ENCODE measurements at regions not wholly inside any gene's neighbourhood (a gene's known extent, or its start where the extent isn't known, plus 50 kb on each side); places are given as distances from the start of the nearest gene placed in this dataset.

DNA sequence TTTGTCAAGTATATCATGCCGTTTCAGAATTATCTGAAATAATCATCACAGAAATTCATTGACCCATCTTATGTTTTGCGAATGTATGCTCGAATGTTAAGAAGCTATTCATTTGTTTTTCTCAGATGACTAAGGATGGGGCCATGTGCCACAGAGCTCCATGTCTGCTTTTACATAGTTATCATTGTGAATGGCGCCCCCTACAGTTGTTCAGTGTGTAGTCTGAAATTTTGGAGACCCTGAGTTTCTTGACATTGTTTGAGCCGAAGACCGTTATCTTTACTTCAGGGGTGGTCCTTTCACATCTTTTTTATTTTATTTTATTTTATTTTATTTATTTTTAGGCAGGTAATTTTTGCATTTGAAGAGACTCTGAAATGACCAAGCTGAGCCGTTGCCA is 972.0 kb upstream of the RBFOX1 start:
- DNase-seq, result no peak

DNA sequence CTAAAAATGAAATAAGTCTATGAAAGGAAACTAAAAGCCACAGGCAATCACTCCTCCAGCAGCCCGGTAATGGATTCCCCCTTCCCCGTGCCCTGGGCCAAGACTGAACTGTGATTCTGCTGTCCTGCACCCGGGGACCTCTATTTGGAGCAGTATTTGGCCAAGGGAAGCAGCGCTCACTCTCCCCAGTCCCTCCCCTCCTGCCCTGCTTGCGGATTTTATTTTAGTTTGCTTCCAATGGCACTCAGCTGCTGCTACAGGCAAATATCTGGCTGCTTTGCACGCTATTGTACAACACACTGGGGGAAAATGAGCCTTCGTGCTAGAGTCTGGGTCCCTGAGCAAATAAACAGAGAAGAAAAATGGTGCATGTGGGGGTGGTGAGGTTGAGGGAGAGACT is 975.7 kb upstream of the RBFOX1 start:
- no peak for DNase-seq

- DNase-seq, result no peak
Observed at GRCh38 chr16:6349725-6350124, 982.9 kb upstream of the RBFOX1 start.

GRCh38 chr16:6345090-6345489 is 987.6 kb upstream of the RBFOX1 start:
- DNase-seq, result no peak

- DNase-seq, result no peak
Observed at GRCh38 chr16:6343157-6343556, 989.5 kb upstream of the RBFOX1 start.

DNA sequence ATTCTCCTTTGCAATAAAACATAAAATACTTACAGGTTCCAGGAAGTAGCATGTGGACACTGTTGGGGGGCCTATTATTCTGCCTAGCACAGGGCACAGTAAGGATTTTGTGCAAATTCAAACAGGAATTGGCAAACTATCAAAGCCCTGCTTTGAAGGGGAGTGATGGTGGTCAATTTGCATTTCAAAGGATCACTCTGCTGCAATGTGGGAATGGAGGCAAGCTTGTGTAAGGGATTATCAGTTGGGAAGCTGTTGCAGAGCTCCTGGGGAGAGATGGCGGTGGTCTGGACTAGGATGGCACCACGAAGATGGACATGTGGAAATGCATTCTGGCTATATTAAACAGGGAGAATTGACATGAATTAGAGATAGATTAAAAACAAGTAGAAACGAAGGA is 990.7 kb upstream of the RBFOX1 start:
- no peak for DNase-seq

GRCh38 chr16:6335072-6335471 is 997.6 kb upstream of the RBFOX1 start:
- DNase-seq, result no peak

- no peak for DNase-seq
Observed at GRCh38 chr16:6331770-6332169, 1000.9 kb upstream of the RBFOX1 start.

- no peak for DNase-seq
Observed at GRCh38 chr16:6317934-6318333, 1014.7 kb upstream of the RBFOX1 start.

DNA sequence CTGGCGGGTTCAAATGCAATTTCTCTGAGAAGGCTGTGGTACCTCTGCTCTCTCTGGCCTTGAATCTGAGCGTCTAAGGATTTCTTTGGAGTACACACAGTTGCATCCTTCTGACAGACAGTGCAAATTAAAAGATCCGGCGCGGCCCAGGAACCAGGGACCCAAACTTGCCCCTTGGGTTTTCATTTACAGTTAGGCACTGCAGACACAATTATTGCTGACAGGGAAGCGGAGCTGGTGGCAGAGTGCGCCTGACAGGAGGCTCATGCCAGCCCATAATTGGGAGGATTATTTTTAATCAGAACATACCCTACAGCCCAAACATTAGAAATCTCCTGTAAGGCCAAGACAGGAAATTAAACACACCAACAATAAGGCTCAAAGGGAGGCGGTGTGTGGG is 1023.4 kb upstream of the RBFOX1 start:
- no peak for DNase-seq

DNA sequence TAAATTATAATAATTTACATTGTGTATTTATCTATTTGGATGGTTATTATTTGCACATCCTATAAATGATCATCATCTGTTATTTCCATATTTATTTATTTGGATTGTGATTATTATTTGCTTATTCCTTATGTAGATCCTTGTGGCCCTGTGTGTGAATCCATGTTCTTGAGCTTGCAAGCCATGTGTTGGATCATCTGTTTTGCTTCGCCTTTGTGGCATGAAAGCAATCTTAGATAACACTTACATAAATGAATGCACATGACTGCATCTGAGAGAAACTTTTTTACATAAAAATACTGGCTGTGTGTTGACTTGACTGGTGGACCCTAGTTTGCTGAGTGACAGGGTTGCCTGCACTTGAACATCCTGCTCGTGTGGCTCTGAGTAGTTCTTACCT is 1024.5 kb upstream of the RBFOX1 start:
- DNase-seq, result no peak

DNA sequence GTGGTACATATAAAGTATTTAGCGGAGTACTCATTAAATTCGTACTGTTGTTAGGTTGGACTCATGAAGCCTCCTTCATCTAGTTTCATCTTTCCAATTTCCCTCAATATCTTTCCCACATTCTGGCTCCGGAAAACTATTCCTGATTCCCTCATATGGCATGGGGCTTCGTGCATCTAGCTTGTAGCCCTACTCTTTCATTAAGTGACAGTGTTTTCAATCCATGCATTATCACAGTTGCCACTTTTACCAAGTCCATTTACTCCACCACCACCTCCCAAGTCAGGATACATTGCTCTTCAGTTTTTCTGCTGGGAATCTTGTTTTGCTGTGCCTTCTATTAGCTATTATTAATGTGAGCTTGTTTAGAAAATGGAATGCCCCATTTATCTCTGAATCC is 1032.1 kb upstream of the RBFOX1 start:
- no peak for DNase-seq

- no peak for DNase-seq
Observed at GRCh38 chr16:6297666-6298410, 1034.8 kb upstream of the RBFOX1 start.

GRCh38 chr16:6286176-6286575 is 1046.5 kb upstream of the RBFOX1 start:
- DNase-seq, result no peak

GRCh38 chr16:6284731-6285130 is 1047.9 kb upstream of the RBFOX1 start:
- no peak for DNase-seq

DNA sequence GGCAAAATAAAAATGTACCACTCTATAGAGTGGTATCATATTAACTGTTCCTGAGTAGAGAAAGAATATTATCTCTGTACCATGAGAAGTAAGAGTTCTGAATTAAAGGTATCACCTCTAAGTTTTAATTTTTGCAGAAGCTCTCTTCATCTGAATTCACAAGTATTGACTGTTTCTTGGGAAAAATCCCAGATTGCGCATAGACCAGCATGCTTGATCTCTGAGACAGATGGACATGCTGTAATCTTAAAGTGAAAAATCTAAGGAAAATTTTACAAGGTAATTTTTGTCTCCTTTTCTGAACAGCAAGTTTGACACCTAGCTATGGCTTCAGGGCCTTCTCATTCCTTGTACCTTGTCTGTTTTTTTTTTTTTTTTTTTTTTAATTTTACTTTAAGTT is 1050.7 kb upstream of the RBFOX1 start:
- no peak for DNase-seq

GRCh38 chr16:6281274-6281673 is 1051.4 kb upstream of the RBFOX1 start:
- no peak for DNase-seq

- no peak for DNase-seq
Observed at GRCh38 chr16:6280055-6280454, 1052.6 kb upstream of the RBFOX1 start.

DNA sequence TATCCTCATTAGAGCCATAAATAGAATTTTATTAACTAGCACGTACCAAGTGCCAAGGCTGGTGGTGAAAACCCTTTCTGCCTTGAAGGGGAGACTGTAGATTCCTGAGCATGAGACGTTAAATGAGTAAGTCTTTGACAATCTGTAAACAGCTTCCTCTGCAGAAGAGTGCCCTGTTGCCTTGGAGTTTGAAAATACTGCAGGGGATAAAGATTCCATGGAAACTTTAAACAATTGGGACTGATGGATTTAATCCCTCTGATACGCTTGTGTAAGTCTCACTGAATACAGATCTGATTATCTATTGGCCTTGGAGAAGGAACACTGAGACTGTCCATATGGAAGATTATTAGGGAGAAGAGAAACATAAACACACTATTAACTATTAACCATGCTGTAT is 1053.4 kb upstream of the RBFOX1 start:
- DNase-seq, result no peak

DNA sequence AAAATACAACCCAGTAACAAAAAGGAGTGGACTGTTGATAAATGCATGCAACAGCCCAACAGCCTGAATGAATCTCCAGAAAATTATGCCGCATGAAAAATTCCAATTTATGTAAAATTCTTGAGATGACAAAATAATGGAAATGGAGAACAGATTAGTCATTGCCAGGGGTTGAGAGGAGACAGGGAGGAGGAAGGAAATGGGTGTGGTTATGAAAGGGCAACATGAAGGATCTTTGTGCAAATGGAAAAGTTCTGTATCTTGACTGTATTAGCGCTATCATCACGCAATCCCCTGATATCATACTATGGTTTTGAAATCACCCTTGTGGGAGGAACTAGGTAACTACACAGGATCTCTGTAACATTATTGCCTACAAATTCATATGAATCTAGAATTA is 1058.3 kb upstream of the RBFOX1 start:
- no peak for DNase-seq

DNA sequence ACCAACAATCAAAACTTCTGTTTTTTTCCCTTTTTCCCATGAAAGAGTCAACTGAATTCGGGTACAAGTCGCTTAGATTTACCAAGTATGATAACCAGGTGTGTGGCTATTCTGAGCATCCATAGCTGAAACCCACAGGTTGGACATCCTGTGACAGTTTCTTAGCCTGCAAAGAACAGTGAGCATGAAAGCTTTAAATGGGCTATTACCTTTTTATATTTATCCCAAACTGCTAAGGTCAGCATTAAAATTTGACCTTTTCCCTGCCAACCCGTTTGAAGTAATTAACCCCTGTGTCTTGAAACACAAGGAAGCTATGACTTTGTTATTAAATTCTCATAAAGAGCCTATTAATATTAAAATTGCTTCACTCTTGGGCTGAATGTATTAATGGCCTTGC is 1065.0 kb upstream of the RBFOX1 start:
- no peak for DNase-seq

DNA sequence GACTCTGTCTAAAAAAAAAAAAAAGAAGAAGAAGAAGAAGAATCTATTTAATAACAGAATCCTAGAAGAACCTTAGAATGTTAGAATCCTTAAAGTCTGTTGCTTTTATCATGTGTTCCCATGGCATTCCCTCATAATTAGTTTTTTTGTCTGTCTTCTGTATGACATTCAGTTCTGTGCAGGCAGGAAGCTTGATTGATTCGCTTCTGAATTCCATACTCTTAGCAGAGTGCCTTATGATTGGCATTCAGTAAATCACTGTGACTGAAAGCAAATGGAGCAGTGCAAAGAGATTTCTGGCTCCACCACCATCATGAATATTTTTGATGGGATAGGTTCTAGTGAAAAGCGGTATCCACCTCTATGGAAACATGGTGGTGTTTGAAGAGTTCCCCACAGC is 1065.9 kb upstream of the RBFOX1 start:
- DNase-seq, result no peak

- DNase-seq, result no peak
Observed at GRCh38 chr16:6265968-6266367, 1066.7 kb upstream of the RBFOX1 start.

GRCh38 chr16:6258056-6258455 is 1074.6 kb upstream of the RBFOX1 start:
- DNase-seq, result no peak

DNA sequence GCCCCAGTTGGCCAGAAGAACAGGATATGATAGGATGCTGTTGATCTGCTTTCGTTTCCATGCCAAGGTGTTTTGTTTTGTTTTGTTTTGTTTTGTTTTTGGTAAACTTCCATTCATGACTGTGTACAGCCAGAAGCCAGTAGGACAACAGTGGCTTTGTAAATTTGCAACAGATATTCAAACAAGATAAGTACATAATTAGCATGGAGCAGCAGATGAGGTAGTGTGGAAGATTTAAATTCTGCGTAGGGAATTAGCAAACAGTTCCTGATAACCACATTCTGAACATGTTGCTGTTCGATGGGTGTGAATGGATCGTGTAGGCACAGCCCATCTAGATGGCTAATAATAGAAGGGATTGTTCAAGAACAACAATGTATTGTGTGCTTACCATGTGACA is 1080.1 kb upstream of the RBFOX1 start:
- no peak for DNase-seq

DNA sequence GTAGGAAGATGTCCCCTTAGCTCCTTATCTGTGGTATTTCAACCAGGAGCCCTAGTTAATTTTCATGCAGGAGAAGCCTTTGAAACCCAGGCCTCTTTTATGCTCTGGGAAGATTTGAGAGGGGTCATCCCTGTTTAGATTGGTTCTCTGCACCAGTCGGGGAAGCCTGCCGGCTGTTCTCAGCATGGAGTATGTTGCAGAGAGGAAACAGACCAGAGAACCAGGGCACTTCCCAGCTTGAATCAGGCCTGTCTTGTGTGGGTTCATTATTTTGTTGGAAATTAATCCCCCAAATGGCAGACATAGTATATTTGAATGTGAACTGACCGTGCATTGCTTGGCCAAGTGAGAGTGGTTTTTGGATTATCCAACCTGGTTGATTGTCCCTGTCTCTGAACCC is 1082.1 kb upstream of the RBFOX1 start:
- no peak for DNase-seq
